H9 (cell line): ENCODE measurements at regions not wholly inside any gene's neighbourhood (a gene's known extent, or its start where the extent isn't known, plus 50 kb on each side); places are given as distances from the start of the nearest gene placed in this dataset.
"Not testable (repeated sequence)": the region's sequence is repeated elsewhere in the genome, so short reads cannot be mapped to it uniquely, and the experiment has no call there.

Source experiments
- DNase-seq: peaks from one replicate; pipeline ENCODE4 v3.0.0-alpha.2; 2017
- H2AFZ ChIP-seq: one replicate; pipeline ENCODE4 v1.6.1; 2013; ENCODE audit warnings: mild to moderate bottlenecking, low read length, control low read depth, moderate library complexity
- H2AK5ac ChIP-seq: 2 replicates; pipeline ENCODE4 v1.6.1; 2013; ENCODE audit warnings: low read length, control low read depth, mixed read lengths; ENCODE audit not compliant: insufficient read length
- H2BK120ac ChIP-seq: one replicate; pipeline ENCODE4 v1.6.1; 2013; ENCODE audit warnings: low read depth, mild to moderate bottlenecking, low read length, control low read depth, inconsistent platforms; ENCODE audit not compliant: poor library complexity, severe bottlenecking
- H2BK12ac ChIP-seq: 2 replicates; pipeline ENCODE4 v1.6.1; 2013; ENCODE audit warnings: low read length, control low read depth, mixed read lengths, low read depth; ENCODE audit not compliant: insufficient read length
- H2BK15ac ChIP-seq: 2 replicates; pipeline ENCODE4 v1.6.1; 2013; ENCODE audit warnings: low read depth, low read length, control low read depth
- H2BK20ac ChIP-seq: one replicate; pipeline ENCODE4 v1.6.1; 2013; ENCODE audit warnings: low read depth, mild to moderate bottlenecking, low read length, control low read depth, inconsistent platforms; ENCODE audit not compliant: poor library complexity, severe bottlenecking
- H2BK5ac ChIP-seq: 2 replicates; pipeline ENCODE4 v1.6.1; 2013; ENCODE audit warnings: low read length, control low read depth, mixed read lengths; ENCODE audit not compliant: insufficient read length
- H3K14ac ChIP-seq: 2 replicates; pipeline ENCODE4 v1.6.1; 2013; ENCODE audit warnings: low read length, control low read depth; ENCODE audit not compliant: insufficient read depth
- H3K18ac ChIP-seq: 2 replicates; pipeline ENCODE4 v1.6.1; 2013; ENCODE audit warnings: low read depth, mild to moderate bottlenecking, mixed read lengths, low read length, control low read depth; ENCODE audit not compliant: insufficient read length
- H3K23ac ChIP-seq: 2 replicates; pipeline ENCODE4 v1.6.1; 2013; ENCODE audit warnings: low read length, control low read depth, mixed read lengths, low read depth; ENCODE audit not compliant: insufficient read length
- H3K23me2 ChIP-seq: 2 replicates; pipeline ENCODE4 v1.6.1; 2013; ENCODE audit warnings: low read depth, mild to moderate bottlenecking, mixed read lengths, low read length, control low read depth; ENCODE audit not compliant: insufficient read length, poor library complexity, severe bottlenecking
- H3K27ac ChIP-seq: 2 replicates; pipeline ENCODE4 v1.5.1; 2013; ENCODE audit warnings: low read length, control low read depth, mixed read lengths, low read depth; ENCODE audit not compliant: insufficient read length
- H3K27me3 ChIP-seq: 2 replicates; pipeline ENCODE4 v1.6.1; 2013; ENCODE audit warnings: low read length, control low read depth, inconsistent platforms; ENCODE audit not compliant: insufficient read depth
- H3K4ac ChIP-seq: 2 replicates; pipeline ENCODE4 v1.6.1; 2013; ENCODE audit warnings: low read depth, mild to moderate bottlenecking, control low read depth, inconsistent platforms, low read length, moderate library complexity
- H3K4me1 ChIP-seq: 2 replicates; pipeline ENCODE4 v1.6.1; 2013; ENCODE audit warnings: low read length, control low read depth, inconsistent platforms; ENCODE audit not compliant: insufficient read depth
- H3K4me2 ChIP-seq: 2 replicates; pipeline ENCODE4 v1.6.1; 2013; ENCODE audit warnings: low read length, control low read depth, mixed read lengths; ENCODE audit not compliant: insufficient read length, insufficient read depth
- H3K56ac ChIP-seq: 2 replicates; pipeline ENCODE4 v1.6.1; 2013; ENCODE audit warnings: low read depth, mild to moderate bottlenecking, mixed read lengths, low read length, control low read depth; ENCODE audit not compliant: insufficient read length
- H3K79me1 ChIP-seq: 2 replicates; pipeline ENCODE4 v1.6.1; 2013; ENCODE audit warnings: low read depth, mild to moderate bottlenecking, moderate library complexity, low read length, control low read depth, inconsistent platforms; ENCODE audit not compliant: insufficient read depth, poor library complexity, severe bottlenecking
- H3K79me2 ChIP-seq: 2 replicates; pipeline ENCODE4 v1.6.1; 2013; ENCODE audit warnings: low read length, control low read depth, inconsistent platforms; ENCODE audit not compliant: insufficient read depth
- H3K9ac ChIP-seq: 2 replicates; pipeline ENCODE4 v1.6.1; 2013; ENCODE audit warnings: low read length, control low read depth, mixed read lengths; ENCODE audit not compliant: insufficient read length; ENCODE audit errors: extremely low read depth
- H3K9me3 ChIP-seq: one replicate; pipeline ENCODE4 v1.6.1; 2013; ENCODE audit warnings: low read depth, low read length, inconsistent platforms; ENCODE audit not compliant: control insufficient read depth
- H3T11ph ChIP-seq: one replicate; pipeline ENCODE4 v1.6.1; 2013; ENCODE audit warnings: mild to moderate bottlenecking, low read length, control low read depth, inconsistent platforms
- H4K20me1 ChIP-seq: one replicate; pipeline ENCODE4 v1.6.1; 2013; ENCODE audit not compliant: control insufficient read depth, insufficient read length, insufficient read depth
- H4K5ac ChIP-seq: 2 replicates; pipeline ENCODE4 v1.6.1; 2013; ENCODE audit warnings: low read depth, mild to moderate bottlenecking, mixed read lengths, low read length, control low read depth; ENCODE audit not compliant: insufficient read length
- H4K8ac ChIP-seq: replicated peaks from 2 replicates; pipeline ENCODE4 v1.6.1; 2013; ENCODE audit warnings: low read length, control low read depth, mixed read lengths, low read depth; ENCODE audit not compliant: insufficient read length
- H4K91ac ChIP-seq: 2 replicates; pipeline ENCODE4 v1.6.1; 2013; ENCODE audit warnings: low read depth, mild to moderate bottlenecking, moderate library complexity, mixed read lengths, low read length, control low read depth; ENCODE audit not compliant: insufficient read length
- H3K27ac Mint-ChIP-seq, 3 experiments: 2 replicates in 2 of 3; 3 replicates in 1 of 3; pipeline ENCODE4 v1.8.0; 2020 to 2021; ENCODE audit warnings: mixed read lengths in 3 of 3, mild to moderate bottlenecking in 1 of 3, moderate library complexity in 1 of 3
- H3K27me3 Mint-ChIP-seq: 2 replicates; pipeline ENCODE4 v1.8.0; 2021; ENCODE audit warnings: low read depth, mild to moderate bottlenecking, moderate library complexity, mixed read lengths
- H3K36me3 Mint-ChIP-seq, 3 experiments: 2 replicates in 2 of 3; 3 replicates in 1 of 3; pipeline ENCODE4 v1.8.0; 2020 to 2021; ENCODE audit warnings: low read depth in 3 of 3, mixed read lengths in 3 of 3; ENCODE audit not compliant: insufficient read depth in 1 of 3
- H3K4me1 Mint-ChIP-seq, 2 experiments: 2 replicates each; pipeline ENCODE4 v1.8.0; 2020; ENCODE audit warnings: mixed read lengths in 2 of 2
- H3K4me3 Mint-ChIP-seq, 2 experiments: 2 replicates in 1 of 2; 3 replicates in 1 of 2; pipeline ENCODE4 v1.8.0; 2020 to 2021; ENCODE audit warnings: mild to moderate bottlenecking in 2 of 2, mixed read lengths in 2 of 2, moderate library complexity in 1 of 2
- H3K9me3 Mint-ChIP-seq, 2 experiments: 2 replicates in 1 of 2; 3 replicates in 1 of 2; pipeline ENCODE4 v1.8.0; 2020; ENCODE audit warnings: mild to moderate bottlenecking in 2 of 2, mixed read lengths in 2 of 2, moderate library complexity in 1 of 2
- WGBS: extraction: QIAGEN DNeasy Blood & Tissue Kit; methylation state at CpG from one replicate; pipeline ENCODE4 v1.1.7; 2013; ENCODE audit warnings: missing lambda C conversion rate, low lambda C conversion rate, mixed read lengths; ENCODE audit not compliant: insufficient read length; ENCODE audit errors: extremely low coverage; 5-methylcytosine and 5-hydroxymethylcytosine counted together
- TF ChIP-seq, protein P1 (sequence below): fragments of 200-600 bp; sonication (generic); conservative IDR thresholded peaks from 3 replicates; pipeline ENCODE4 v1.8.0; 2021; ENCODE audit warnings: antibody characterized with exemption, mild to moderate bottlenecking

DNA sequence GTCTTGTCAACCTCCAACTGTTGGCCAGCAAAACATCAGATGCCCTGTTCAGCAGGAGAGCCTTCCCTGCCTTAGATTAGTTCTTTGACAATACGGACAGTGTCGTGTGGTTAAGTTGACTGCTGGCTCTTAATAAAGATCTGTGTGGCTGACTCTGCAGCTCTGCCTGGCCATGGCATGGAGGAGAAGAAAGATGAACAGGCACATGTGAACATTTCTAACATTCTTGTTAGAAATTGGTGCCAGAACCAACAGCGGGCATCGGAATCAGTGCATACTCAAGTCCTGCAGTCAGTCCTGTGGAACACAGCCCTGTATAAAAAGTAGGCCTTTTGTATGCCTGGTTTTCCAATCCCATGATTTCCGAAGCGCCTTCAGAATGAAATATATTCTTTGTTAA, 455.6 kb downstream of the POM121L12 start:
- Histone ChIP-seq H3K18ac (no peak overlapping the region), H3K27ac (no peak overlapping the region), H3K4ac (no peak overlapping the region), H3K4me1 (no peaks in the 10 kb centered on the region), H3K79me2 (no peaks in the 10 kb centered on the region), H2BK120ac (no peak overlapping the region), H3K9me3 (no peaks in the 10 kb centered on the region), H2BK5ac (no peak overlapping the region), H3K56ac (no peak overlapping the region), H2BK20ac (no peak overlapping the region), H2AK5ac (no peak overlapping the region), H4K5ac (no peak overlapping the region), H3K27me3 (no peaks in the 10 kb centered on the region), H4K20me1 (no peaks in the 10 kb centered on the region), H2BK15ac (no peak overlapping the region), H3K23me2 (no peaks in the 10 kb centered on the region), H3K9ac (no peak overlapping the region), H3K14ac (no peak overlapping the region), H2AFZ (no peak overlapping the region), H2BK12ac (no peak overlapping the region), H3K79me1 (no peaks in the 10 kb centered on the region), H3T11ph (no peak overlapping the region), H3K4me2 (no peak overlapping the region), H3K23ac (no peak overlapping the region), H4K8ac (no peak overlapping the region), H4K91ac (no peak overlapping the region)
- no peaks in the 10 kb centered on the region for H3K27me3 Mint-ChIP-seq
- no peak overlapping the region for H3K4me3 Mint-ChIP-seq
- no peaks in the 10 kb centered on the region for H3K36me3 Mint-ChIP-seq
- H3K4me1 Mint-ChIP-seq: peaks cover 0 to 4% of the 10 kb centered on the region in 2 experiments; a peak in 2 of 4 replicates
- H3K27ac Mint-ChIP-seq: no peak overlapping the region
- WGBS: no CpG with 5 or more reads among the region's 6 CpGs
- DNase-seq: no peak
- H3K9me3 Mint-ChIP-seq: peaks cover 0 to 3% of the 10 kb centered on the region in 2 experiments; a peak in 1 of 5 replicates
- TF ChIP-seq, protein P1, sequence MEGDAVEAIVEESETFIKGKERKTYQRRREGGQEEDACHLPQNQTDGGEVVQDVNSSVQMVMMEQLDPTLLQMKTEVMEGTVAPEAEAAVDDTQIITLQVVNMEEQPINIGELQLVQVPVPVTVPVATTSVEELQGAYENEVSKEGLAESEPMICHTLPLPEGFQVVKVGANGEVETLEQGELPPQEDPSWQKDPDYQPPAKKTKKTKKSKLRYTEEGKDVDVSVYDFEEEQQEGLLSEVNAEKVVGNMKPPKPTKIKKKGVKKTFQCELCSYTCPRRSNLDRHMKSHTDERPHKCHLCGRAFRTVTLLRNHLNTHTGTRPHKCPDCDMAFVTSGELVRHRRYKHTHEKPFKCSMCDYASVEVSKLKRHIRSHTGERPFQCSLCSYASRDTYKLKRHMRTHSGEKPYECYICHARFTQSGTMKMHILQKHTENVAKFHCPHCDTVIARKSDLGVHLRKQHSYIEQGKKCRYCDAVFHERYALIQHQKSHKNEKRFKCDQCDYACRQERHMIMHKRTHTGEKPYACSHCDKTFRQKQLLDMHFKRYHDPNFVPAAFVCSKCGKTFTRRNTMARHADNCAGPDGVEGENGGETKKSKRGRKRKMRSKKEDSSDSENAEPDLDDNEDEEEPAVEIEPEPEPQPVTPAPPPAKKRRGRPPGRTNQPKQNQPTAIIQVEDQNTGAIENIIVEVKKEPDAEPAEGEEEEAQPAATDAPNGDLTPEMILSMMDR: no peak

GRCh38 chr7:53495181-53495580, 459.7 kb downstream of the POM121L12 start:
- not testable (repeated sequence) for H3T11ph ChIP-seq, H4K8ac ChIP-seq, H3K4me3 Mint-ChIP-seq, H3K9ac ChIP-seq, H3K18ac ChIP-seq, H2BK12ac ChIP-seq, H3K9me3 ChIP-seq, H4K20me1 ChIP-seq, H2BK120ac ChIP-seq, H3K79me2 ChIP-seq, H3K23ac ChIP-seq, DNase-seq, H4K91ac ChIP-seq, H3K4me1 ChIP-seq, H3K23me2 ChIP-seq, H3K27ac Mint-ChIP-seq, H3K27ac ChIP-seq, H2BK20ac ChIP-seq, H3K56ac ChIP-seq, H3K27me3 ChIP-seq, H3K4me1 Mint-ChIP-seq, H2AFZ ChIP-seq, H2BK15ac ChIP-seq, H3K14ac ChIP-seq, H2AK5ac ChIP-seq, H3K9me3 Mint-ChIP-seq, H3K36me3 Mint-ChIP-seq, H3K27me3 Mint-ChIP-seq, H3K79me1 ChIP-seq, H2BK5ac ChIP-seq, H4K5ac ChIP-seq, H3K4me2 ChIP-seq, H3K4ac ChIP-seq
- no CpG with 5 or more reads among the region's 20 CpGs for whole genome bisulfite sequencing
